Keratinocyte (primary cell): ENCODE measurements at regions not wholly inside any gene's neighbourhood (a gene's known extent, or its start where the extent isn't known, plus 50 kb on each side); places are given as distances from the start of the nearest gene placed in this dataset.

ENCODE experiments used
- DNase-seq: peaks from one replicate; pipeline ENCODE4 v3.0.0-alpha.2; 2011; ENCODE audit warnings: low read depth, missing footprints, low spot score
- FAIRE-seq: peaks from 2 replicates; lab custom pipeline; 2011; peaks lifted over from hg19 to GRCh38; lab: Jason Lieb, UNC
- H2AFZ ChIP-seq: 2 replicates; pipeline ENCODE4 v1.6.0; 2012; ENCODE audit warnings: low read length, control low read depth, inconsistent platforms; ENCODE audit not compliant: control insufficient read depth
- H3K27ac ChIP-seq: 2 replicates; pipeline ENCODE4 v1.5.1; 2011; ENCODE audit warnings: low read length; ENCODE audit not compliant: control insufficient read depth, insufficient read depth
- H3K27me3 ChIP-seq: 3 replicates; pipeline ENCODE4 v1.6.0; 2011; ENCODE audit warnings: low read length; ENCODE audit not compliant: control insufficient read depth, insufficient read depth; ENCODE audit errors: extremely low read depth
- H3K36me3 ChIP-seq, 2 experiments: 2 replicates in 1 of 2; 3 replicates in 1 of 2; pipeline ENCODE4 v1.5.1; 2011; ENCODE audit warnings: low read length in 2 of 2, mild to moderate bottlenecking in 1 of 2; ENCODE audit not compliant: control insufficient read depth in 2 of 2, insufficient read depth in 2 of 2; ENCODE audit errors: extremely low read depth in 1 of 2
- H3K4me1 ChIP-seq: 3 replicates; pipeline ENCODE4 v1.5.1; 2011; ENCODE audit warnings: low read length; ENCODE audit not compliant: control insufficient read depth, insufficient read depth; ENCODE audit errors: extremely low read depth
- H3K4me2 ChIP-seq: 3 replicates; pipeline ENCODE4 v1.6.0; 2011; ENCODE audit warnings: low read depth, low read length; ENCODE audit not compliant: control insufficient read depth, insufficient read depth; ENCODE audit errors: extremely low read depth
- H3K4me3 ChIP-seq, 3 experiments: fragments of 200-600 bp in 1 of 3; sonication (generic) in 1 of 3; 2 replicates in 2 of 3; 3 replicates in 1 of 3; pipeline ENCODE4 v1.5.1; 2011 to 2016; ENCODE audit warnings: low read length in 3 of 3, mild to moderate bottlenecking in 3 of 3, control low read depth in 2 of 3, inconsistent platforms in 1 of 3, low read depth in 1 of 3, mixed read lengths in 1 of 3, mixed run types in 1 of 3, moderate library complexity in 1 of 3; ENCODE audit not compliant: control insufficient read depth in 2 of 3, insufficient read depth in 2 of 3; ENCODE audit errors: extremely low read depth in 1 of 3
- H3K79me2 ChIP-seq: 2 replicates; pipeline ENCODE4 v1.6.0; 2012; ENCODE audit warnings: low read length; ENCODE audit not compliant: control insufficient read depth, insufficient read depth
- H3K9ac ChIP-seq: 3 replicates; pipeline ENCODE4 v1.6.0; 2011; ENCODE audit warnings: low read length; ENCODE audit not compliant: control insufficient read depth, insufficient read depth; ENCODE audit errors: extremely low read depth
- H3K9me1 ChIP-seq: 3 replicates; pipeline ENCODE4 v1.6.0; 2011; ENCODE audit warnings: low read length; ENCODE audit not compliant: control insufficient read depth, insufficient read depth; ENCODE audit errors: extremely low read depth
- H3K9me3 ChIP-seq: 2 replicates; pipeline ENCODE4 v1.5.1; 2012; ENCODE audit warnings: low read depth, low read length; ENCODE audit not compliant: control insufficient read depth
- H4K20me1 ChIP-seq: 3 replicates; pipeline ENCODE4 v1.6.0; 2011; ENCODE audit warnings: low read length; ENCODE audit not compliant: control insufficient read depth, insufficient read depth; ENCODE audit errors: extremely low read depth
- EZH2 ChIP-seq: IDR thresholded peaks from one replicate; pipeline ENCODE4 v1.6.1; 2012; ENCODE audit warnings: inconsistent platforms, mild to moderate bottlenecking, low read length, moderate library complexity
- dilution Hi-C: fragments of 300-500 bp; cut with MboI; formaldehyde crosslinking; loops from one replicate; pipeline ENCODE4 v1.7.0; 2020; ENCODE audit warnings: low sequenced_read_pairs; ENCODE audit not compliant: extremely low pct_ligation_motif_present
- TF ChIP-seq, protein P1 (sequence below), 3 experiments: IDR thresholded peaks in 1 of 3; conservative IDR thresholded peaks in 1 of 3; optimal IDR thresholded peaks in 1 of 3; 2 replicates in 2 of 3; 3 replicates in 1 of 3; pipeline versions ENCODE3 to v1.5.1; 2011; ENCODE audit warnings: low read length in 3 of 3, mild to moderate bottlenecking in 3 of 3, moderate library complexity in 2 of 3, control low read depth in 1 of 3, inconsistent platforms in 1 of 3; ENCODE audit not compliant: insufficient read depth in 2 of 3; ENCODE audit errors: extremely low read depth in 1 of 3

DNA sequence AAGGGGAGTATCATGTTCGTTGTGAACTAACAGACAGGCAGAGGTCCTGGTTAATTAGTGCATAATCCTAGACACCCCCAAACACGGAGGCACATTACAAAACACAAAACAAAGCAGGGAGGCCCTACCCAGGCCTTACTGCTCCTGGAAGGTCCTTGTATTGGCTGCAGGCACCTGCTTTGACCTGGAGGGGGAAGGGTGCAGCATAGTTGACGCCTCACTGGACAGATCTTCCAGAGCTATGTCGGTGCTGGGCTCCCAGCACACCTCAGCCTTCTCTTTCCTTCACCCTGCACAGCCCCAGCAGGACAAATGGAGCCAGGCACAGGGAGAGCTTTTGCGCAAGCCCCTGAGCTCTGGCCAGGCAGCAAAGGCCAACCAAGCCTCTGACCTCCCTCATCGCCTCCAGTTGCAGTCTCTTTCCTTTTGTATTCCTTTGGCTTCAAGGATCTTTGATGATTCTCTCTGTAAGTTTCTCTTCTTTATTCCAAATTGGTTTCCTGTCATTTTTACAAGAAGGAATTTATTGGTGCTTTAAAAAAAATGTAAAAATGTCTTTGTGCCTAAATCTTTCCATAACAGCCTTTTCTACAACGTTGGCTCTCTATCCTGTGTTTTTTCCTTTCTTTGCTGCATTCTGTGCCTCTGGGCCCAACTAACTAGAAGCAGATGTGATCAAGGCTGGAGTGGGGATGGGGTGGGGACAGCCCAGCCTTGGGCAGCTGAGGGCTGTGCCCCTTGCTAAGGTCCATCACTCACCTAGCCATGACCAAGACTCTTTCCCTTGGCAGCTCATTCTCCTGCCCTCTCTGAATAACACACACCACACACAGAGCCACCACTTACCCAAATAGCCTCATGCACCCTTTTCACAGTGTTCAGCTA lies 317.1 kb upstream of the NPVF start:
- Histone ChIP-seq H3K4me2 (no peak overlapping the region), H2AFZ (no peak overlapping the region), H3K4me3 (no peak overlapping the region), H3K4me1 (no peaks in the 10 kb centered on the region), H3K9me1 (no peaks in the 10 kb centered on the region), H3K9me3 (no peaks in the 10 kb centered on the region), H3K79me2 (no peaks in the 10 kb centered on the region), H3K27ac (no peak overlapping the region), H3K36me3 (no peaks in the 10 kb centered on the region), H3K27me3 (no peaks in the 10 kb centered on the region), H3K9ac (no peak overlapping the region), H4K20me1 (no peaks in the 10 kb centered on the region)
- FAIRE-seq (no peak), DNase-seq (no peak)
- TF ChIP-seq EZH2, result no peak
- TF ChIP-seq, protein P1, sequence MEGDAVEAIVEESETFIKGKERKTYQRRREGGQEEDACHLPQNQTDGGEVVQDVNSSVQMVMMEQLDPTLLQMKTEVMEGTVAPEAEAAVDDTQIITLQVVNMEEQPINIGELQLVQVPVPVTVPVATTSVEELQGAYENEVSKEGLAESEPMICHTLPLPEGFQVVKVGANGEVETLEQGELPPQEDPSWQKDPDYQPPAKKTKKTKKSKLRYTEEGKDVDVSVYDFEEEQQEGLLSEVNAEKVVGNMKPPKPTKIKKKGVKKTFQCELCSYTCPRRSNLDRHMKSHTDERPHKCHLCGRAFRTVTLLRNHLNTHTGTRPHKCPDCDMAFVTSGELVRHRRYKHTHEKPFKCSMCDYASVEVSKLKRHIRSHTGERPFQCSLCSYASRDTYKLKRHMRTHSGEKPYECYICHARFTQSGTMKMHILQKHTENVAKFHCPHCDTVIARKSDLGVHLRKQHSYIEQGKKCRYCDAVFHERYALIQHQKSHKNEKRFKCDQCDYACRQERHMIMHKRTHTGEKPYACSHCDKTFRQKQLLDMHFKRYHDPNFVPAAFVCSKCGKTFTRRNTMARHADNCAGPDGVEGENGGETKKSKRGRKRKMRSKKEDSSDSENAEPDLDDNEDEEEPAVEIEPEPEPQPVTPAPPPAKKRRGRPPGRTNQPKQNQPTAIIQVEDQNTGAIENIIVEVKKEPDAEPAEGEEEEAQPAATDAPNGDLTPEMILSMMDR (optimal IDR thresholded peaks at IDR 0.05 in 1 of 3, IDR thresholded peaks at IDR 0.05 in 1 of 3, conservative IDR thresholded peaks at IDR 0.05 in 1 of 3; ENCODE audit: extremely low read depth in 1 of 3, insufficient read depth in 2 of 3, low read length in 3 of 3), result no peak
- dilution Hi-C loops, result no loop called here

GRCh38 chr7:25546306-25546705 lies 318.0 kb upstream of the NPVF start:
- Histone ChIP-seq H3K4me1 (no peaks in the 10 kb centered on the region), H3K27ac (no peak overlapping the region), H4K20me1 (no peaks in the 10 kb centered on the region), H3K79me2 (no peaks in the 10 kb centered on the region), H3K4me2 (no peak overlapping the region), H3K27me3 (no peaks in the 10 kb centered on the region), H3K36me3 (no peaks in the 10 kb centered on the region), H3K9me1 (no peaks in the 10 kb centered on the region), H3K9me3 (no peaks in the 10 kb centered on the region), H3K9ac (no peak overlapping the region), H2AFZ (no peak overlapping the region), H3K4me3 (no peak overlapping the region)
- TF ChIP-seq, protein P1 (optimal IDR thresholded peaks at IDR 0.05 in 1 of 3, IDR thresholded peaks at IDR 0.05 in 1 of 3, conservative IDR thresholded peaks at IDR 0.05 in 1 of 3; ENCODE audit: extremely low read depth in 1 of 3, insufficient read depth in 2 of 3, low read length in 3 of 3), result no peak
- TF ChIP-seq EZH2, result no peak
- FAIRE-seq (no peak), DNase-seq (no peak)
- dilution Hi-C loops, result no loop called here
